ACHN (cell line): ENCODE measurements at regions not wholly inside any gene's neighbourhood (a gene's known extent, or its start where the extent isn't known, plus 50 kb on each side); places are given as distances from the start of the nearest gene placed in this dataset.

ENCODE experiments used
- DNase-seq: peaks from one replicate; pipeline ENCODE4 v3.0.0-alpha.2; 2015
- in situ Hi-C: cut with HindIII; loops from 2 replicates; pipeline ENCODE4 v1.10.0; 2017; ENCODE audit warnings: low sequenced_read_pairs, low pct_ligation_motif_present, low pct_unique_long_range_greater_than_20kb

DNA sequence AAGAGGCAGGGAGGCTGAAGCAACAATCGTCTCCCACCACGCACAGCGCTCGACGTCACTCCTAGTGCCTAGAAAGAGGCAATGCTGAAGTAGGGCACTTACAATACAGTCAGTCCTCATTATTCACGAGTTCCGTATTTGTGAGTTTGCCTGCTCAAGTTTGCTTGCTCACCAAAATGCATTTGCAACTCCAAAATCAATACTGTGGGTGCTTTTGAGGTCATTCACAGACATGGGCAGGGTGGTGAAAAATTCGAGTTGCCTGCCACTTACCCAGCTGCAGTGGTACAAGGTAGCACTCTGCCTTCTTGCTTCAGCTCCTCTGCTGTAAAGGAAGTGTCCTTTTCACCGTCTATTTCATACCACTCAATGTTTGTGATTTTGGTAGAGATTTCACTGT, 113.7 kb upstream of the NCK2 start:
- no peak for DNase-seq
- in situ Hi-C loops: no loop called here

DNA sequence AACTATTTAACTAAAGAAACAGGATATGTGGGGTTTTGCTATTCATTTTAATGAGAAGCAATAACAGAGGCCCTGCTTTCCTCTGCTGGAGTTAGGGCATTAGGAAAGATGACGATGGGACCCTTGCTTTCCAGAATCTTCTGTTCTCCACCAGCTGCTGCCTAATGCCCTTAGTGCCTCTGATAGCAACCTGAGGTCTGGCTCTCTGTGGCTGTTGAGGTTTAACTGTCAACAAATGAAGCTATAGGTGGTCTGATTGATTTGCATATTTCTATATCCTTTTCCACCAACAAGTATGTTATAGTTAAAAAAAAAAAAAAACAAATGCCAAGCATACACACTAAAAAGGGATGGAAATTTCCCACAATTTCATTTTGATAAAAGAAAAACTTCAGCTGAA, 115.1 kb upstream of the NCK2 start:
- in situ Hi-C loops: no loop called here
- no peak for DNase-seq

DNA sequence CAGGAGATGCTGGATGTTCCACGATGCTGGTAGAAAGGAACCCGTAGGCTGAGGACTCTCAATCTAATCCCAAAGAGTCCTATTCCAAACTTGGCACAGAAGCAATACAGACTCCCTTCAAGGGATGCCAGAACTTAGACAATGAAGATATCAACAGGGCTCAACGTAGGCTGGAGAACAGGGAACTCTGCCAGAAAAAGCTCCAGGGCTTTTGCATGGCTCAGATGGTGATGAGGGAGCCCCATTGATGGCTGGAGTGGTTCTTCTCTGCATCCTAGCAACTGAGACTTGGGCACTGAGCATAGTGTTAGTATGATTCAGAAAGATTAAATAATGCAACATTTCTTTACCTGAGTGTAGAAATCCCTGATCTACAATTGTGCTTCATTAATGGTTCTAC, 117.2 kb upstream of the NCK2 start:
- in situ Hi-C loops: no loop called here

DNA sequence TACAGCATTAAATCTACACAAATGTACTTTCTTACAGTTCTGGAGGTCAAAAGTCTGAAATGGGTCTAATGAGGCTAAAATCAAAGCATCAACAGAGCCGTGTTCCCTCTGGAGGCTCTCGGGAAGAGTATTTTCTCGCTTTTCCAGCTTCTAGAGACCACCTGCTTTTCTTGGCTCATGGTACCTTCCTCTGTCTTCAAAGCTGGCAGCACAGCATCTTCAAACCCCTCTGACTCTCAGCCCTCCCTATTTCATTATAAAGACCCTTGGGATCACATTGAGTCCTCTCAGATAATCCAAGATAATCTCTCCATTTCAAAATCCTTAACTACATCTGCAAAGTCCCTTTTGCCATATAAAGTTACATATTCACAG, 117.8 kb upstream of the NCK2 start:
- no peak for DNase-seq
- in situ Hi-C loops: no loop called here

More for the DNA sequence above, 117.2 kb upstream of the NCK2 start:
- DNase-seq: no peak

DNA sequence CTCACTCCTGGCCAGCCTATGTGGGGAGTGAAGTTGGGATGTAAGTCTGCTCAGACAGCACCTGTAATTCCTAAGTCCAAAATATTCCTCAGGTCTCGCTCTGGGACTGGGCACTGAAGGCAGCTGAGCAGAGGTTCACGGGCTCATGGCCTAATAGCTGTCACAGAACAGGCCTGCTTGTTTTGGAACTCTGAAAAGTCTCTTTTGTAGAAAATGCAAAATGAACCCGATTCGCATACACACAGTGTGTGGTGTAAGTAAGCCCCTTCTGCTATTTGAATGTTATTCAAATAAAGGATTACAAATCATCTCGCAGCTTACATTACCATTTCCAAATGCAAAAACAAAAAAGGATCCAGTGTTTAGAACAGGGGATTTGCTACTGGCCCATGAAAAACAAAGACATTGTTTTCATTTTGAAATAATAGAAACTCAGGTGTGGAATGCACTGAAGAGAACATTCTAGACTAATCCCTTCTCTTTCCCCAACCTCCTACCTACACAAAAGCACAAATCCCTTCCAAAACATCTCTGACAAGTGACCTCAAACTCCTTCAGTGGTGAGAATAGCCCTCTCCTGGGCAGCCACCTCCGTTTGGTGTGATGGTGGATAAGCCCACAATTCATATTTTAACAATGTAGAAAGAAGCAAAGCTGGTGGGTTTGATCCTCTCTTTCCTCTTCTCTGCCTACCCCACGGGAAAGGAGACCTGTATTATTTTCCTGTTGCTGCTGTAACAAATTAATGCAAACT, 118.3 kb upstream of the NCK2 start:
- in situ Hi-C loops: no loop called here
- no peak for DNase-seq

DNA sequence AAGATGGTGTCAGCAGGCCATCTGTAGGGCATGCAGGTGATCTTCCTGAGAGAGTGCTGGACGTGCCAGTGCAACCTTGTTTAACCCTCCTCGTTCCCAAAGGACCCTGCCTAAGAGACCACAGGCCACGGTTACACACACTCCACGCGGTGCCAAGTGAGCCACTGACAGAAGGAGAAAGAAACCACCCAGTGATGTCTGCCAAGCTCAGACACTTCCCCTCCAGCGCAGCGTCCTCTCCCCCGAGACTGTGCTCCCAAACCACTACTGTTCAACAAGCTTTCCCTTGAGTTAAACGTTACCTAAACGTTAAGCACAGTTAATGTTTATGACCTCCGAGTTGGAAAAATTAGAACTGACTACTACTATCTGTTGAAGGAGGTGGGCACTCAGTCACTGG, 119.1 kb upstream of the NCK2 start:
- no peak for DNase-seq
- in situ Hi-C loops: no loop called here

DNA sequence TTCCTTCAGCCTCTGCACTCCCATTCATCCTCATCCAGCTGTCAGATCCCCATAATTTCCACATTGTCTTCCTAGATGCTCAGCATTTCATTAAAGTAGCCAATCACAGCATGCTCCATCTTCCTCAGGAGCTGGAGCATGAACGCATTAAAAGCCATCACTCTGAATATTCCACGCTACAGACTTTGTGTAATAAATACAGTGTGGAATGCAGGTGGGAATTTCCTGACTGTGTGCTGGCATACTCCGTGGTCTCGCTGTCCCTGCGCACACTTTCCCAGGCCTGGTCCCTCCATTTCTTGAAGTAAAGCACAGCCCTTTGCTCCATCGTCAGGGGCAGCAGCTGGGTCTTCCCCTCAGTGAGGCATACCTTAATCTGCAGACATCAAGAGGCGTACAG, 123.7 kb upstream of the NCK2 start:
- in situ Hi-C loops: no loop called here
- no peak for DNase-seq

DNA sequence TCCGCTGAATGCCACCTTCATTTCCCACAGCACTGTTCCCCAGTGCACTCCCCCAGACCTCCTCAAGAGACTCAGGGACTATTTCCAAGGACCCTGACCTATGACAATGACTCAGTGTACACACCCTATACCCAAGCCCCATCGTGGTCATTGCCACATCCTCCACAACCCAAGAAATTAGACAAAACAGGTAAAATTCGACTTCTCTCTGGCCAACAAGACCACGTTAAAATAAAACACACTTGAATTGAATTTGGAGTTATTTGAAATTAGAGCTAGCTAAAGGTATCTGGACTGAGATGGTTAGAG, 126.4 kb upstream of the NCK2 start:
- DNase-seq: no peak
- in situ Hi-C loops: no loop called here

DNA sequence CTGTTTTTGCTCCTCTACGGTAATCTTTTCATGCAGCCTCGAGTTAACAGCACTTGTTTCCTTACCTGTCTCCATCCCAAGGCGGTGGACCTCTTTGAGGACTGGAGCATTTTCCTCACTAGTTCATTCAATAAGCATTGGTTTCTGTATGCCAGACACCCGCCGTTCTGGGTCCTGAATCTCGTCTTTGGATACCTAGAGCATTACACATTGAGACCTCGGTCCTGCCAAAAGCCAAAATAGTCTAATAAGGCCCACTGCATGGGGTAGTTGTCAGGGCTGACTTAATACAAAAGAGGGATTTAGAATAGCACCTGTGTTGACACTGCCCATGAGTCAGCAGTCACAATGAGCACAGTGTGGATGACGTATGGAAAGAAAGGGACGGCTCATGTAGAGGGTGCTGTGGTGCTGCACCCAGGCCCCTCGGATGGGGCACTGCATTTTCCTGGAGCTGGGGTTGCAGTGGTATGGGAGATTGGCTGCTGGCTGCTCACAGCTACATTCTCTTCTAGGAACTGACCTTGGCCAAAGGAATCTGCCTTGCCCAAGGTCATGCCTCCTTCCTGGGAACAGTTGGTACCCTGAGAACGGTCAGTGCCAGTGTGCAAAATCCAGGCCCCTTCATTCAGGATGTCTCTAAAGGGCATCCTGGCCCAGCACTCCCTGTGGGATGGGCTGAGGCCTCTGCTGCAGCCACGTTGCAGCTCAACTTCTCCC, 126.9 kb upstream of the NCK2 start:
- no peak for DNase-seq
- in situ Hi-C loops: no loop called here

DNA sequence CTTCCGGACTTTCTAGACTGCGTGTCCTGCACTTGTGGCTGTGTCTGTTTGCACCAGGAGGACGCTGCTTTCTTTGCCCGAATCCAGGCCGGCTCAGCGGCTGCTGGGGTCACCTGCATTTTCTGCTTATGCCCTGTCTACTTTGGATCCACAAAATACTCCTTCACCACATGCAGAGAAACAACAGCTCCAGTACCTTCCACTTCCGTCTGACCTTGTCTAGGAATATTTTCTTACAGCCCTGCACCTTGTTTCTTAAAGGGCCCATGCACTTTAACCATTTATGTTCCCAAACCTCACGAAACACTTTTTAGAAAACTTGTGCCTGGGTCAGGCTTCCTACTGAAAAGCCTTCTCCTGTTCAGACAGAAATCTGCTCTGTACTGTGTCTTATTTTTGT, 129.4 kb upstream of the NCK2 start:
- in situ Hi-C loops: no loop called here
- no peak for DNase-seq

DNA sequence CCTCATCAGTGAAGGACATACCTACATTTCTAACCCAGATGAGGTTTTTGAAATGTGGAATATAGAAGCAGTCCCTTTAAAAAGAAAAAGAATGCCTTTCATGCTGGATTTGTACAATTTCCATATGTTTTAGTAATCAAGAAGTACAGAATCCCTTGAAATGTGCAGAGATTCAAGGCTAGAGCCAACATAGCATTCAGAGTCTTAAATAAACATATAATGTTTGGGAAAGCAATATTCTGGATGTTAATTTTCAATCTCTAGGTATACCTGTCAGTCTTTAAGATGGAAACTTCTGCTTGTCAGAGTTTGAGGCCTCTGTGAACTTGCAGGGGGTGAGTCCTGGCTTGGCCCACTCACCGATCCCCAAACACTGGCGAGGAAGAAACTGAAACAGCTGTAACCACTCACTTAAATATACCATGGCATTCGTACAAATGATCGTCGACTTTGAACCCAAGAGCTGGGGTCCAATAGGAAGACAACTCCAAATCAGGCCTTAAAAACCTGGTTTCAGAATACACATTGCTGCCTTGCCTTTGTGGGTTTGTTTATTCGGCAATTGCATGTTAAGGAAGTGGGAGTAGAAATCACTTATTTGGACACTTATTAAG, 132.8 kb upstream of the NCK2 start:
- in situ Hi-C loops: no loop called here
- no peak for DNase-seq

DNA sequence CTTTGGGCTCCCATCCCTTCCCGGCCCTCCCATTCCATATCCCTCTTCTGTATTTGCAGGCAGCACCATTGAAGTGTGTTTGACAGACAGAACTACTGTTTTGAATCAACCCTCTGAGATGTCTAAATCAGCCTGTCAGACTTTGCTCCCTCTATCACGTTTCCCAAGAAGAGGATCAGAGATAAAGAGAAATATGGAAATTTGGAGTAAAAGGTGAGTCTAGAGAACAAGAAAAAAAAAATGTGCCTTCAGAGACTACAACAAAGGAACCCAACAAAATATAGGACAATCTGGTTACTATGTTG, 133.4 kb upstream of the NCK2 start:
- DNase-seq: no peak
- in situ Hi-C loops: no loop called here

DNA sequence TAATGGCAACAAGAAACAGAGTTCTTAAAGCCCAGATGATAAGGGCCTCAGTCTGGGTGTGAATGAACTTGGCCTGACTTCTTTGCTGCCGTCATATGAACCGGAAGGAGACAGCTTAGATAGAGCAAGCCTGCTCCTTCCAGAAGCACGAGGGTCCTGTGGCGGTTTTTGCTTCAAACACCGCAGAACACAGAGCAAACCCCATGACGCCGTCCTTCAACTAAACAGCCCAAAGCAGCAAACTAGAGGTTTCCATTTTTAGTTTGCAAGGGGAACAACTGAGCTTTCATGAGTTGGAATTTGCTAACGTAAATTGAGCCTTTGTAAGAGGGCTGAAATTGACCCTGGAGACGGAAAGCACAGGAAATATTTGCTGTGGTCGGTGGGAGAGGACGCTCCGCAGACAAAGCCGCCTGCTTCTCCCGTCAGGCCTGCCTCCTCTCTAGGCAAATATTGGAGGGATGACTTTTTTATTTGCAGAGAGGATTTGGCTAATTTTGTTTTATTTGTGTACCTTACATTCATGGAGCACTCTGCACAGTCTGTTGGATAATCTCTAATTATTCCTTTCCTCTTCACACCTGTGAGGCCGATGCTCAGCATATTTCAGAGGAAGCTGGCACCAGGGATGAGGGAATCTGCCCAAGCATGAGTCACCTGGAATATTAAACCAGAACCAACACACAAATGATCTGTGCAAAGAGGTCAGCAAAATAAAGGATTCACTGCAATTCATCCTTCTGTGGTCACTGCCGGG, 134.0 kb upstream of the NCK2 start:
- in situ Hi-C loops: no loop called here
- DNase-seq: no peak

DNA sequence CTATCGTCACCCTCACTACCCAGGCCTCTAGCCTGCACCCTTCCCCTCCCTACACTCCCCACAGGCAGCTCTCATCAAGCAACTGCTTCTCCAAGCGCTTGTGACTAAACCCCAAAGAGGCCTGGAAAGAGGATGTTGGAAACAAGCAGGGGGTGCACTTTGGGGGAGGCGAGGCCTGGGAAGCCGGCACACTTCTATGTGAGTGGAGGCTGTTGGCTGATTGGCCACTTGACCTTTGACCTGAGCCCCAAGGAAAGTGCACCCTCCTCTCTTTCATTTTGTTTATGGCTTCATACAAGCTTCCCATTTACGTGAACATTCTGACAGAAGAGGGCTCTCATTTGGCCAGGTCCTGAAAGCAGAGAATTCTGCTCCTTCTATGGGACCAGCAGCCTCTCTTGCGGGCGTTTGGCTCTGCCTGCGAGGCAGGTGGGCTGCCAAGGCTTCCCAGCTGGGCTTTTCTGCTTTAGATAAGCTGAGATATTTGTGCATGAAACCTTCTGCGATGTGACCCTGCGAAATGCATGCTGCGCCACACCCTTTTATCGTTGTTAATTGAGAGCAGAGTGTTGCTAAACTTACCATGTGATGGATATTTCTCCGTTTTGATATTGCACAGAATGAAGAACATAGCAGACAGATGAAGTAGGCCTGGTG, 134.8 kb upstream of the NCK2 start:
- DNase-seq: no peak
- in situ Hi-C loops: no loop called here

DNA sequence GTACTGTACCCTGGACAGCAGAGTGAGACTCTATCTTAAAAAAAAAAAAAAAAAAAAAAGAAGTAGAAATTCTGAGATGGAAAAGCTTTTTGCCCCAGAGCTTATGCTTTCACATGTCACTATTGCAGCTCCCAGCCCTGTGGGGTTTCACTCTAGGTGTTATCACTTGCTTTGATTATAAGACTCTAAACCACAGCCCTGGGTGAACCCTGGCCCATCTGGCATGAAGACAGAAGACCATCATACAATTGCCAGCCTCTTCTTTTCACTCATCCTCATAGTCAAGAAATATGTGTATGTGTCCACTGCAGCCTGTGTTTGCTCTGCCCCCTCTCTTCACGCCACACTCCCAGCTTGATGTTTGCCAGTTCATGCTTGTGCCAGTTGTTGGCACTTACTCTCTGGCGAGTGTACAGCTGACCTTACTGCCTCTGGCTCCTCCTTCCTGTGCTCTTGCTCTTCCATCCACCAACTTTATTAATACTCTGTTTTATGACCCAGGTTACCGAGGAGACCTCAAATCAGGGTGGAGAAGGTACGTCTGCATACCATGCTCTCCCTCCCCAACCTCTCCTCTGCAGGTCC, 136.7 kb upstream of the NCK2 start:
- DNase-seq: no peak
- in situ Hi-C loops: no loop called here

DNA sequence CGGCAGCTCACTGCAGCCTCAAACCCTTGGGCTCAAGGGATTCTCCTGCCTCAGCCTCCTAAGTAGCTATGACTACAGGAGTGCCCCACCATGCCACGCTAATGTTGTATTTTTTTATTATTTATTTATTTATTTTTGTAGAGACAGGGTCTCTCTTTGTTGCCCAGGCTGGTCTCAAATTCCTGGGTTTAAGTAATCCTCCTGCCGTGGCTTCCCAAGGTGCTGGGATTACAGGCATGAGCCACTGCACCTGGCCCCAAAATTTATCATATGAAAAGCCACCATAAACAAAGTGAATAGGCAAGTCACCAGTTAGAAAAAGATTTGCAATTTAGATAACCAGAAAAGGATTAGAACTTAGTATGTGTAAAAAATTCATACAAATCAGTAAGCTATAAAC, 138.6 kb upstream of the NCK2 start:
- DNase-seq: no peak
- in situ Hi-C loops: no loop called here

DNA sequence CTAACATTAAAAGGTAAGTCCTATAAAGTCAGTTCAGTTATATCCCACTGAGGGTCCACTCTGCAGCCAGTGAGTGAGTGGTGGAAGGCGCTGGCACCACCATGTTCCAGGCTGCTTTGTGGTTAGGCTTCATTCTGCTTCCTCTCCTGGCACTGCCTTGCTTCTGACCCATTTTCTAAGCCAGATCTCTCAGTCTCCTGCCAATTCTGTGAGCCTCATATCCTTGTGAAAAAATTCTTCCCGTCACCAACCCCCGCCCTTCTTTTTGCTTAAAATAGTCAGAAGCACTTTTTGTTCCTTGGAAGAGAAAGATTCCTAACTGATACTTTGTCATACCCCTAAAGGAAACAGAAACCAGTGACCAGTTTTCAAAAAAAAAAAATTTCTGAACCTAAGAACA, 139.8 kb upstream of the NCK2 start:
- DNase-seq: no peak
- in situ Hi-C loops: no loop called here

DNA sequence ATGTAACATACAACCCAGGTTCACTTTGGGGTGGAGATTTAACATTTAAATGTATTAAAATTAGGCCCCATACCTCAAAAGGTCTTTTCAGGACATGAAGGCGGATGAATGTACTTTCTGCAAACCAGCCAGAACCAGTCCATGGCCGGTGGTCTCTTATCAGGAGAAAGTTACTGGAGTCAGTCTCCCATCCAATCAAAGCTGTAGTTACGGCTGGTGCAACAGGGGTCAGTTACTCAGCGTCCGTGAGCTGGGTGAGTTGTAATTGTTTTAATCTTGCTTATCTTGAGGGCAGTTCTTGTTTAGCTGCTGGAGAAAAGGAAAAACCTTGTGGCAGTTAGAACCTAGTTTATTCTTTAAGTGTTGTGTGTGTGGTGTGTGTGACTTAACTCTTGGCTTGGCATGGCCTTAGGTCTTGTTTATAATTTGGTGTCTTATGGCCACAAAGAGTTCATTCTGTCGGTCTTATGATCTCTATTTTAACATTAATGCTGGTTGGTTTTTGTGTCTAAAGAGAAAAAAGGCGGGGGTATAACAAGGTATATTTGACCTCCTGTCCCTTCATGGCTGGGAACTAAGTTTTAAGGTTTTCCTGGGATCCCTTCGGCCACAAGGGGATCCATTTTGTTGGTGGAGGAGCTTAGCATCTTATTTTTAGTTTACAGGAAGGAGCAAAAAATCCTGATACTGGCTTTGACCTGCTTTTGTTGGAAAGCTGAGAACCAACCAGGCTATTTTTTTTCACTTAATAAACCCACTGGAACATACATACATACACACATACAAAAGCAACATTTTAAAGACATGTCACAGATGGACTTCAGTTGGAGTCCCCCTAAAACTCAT, 143.5 kb upstream of the NCK2 start:
- in situ Hi-C loops: no loop called here

More for the DNA sequence above, 143.5 kb upstream of the NCK2 start:
- DNase-seq: no peak
